HG03460 (cell line): ENCODE measurements at regions not wholly inside any gene's neighbourhood (a gene's known extent, or its start where the extent isn't known, plus 50 kb on each side); places are given as distances from the start of the nearest gene placed in this dataset.

Source experiments
- ATAC-seq: cut with Tn5 transposase; IDR thresholded peaks from one replicate; pipeline ENCODE4 v1.9.1; 2021; ENCODE audit not compliant: unreplicated experiment

- ATAC-seq, result no peak
Measured at GRCh38 chr1:177793900-177794299, 176.0 kb downstream of the SEC16B start.

- ATAC-seq, result no peak
Measured at GRCh38 chr1:177790566-177790965, 179.3 kb downstream of the SEC16B start.

GRCh38 chr1:177789956-177790355 lies 179.9 kb downstream of the SEC16B start:
- no peak for ATAC-seq

- no peak for ATAC-seq
Measured at GRCh38 chr1:177786176-177786745, 183.6 kb downstream of the SEC16B start.

GRCh38 chr1:177784936-177785335 lies 184.9 kb downstream of the SEC16B start:
- ATAC-seq, result no peak

- no peak for ATAC-seq
Measured at GRCh38 chr1:177784409-177784808, 185.4 kb downstream of the SEC16B start.

- ATAC-seq, result no peak
Measured at GRCh38 chr1:177783051-177783450, 186.8 kb downstream of the SEC16B start.

GRCh38 chr1:177780096-177780700 lies 189.7 kb downstream of the SEC16B start:
- no peak for ATAC-seq

- ATAC-seq, result no peak
Measured at GRCh38 chr1:177779166-177779965, 190.5 kb downstream of the SEC16B start.

- ATAC-seq, result no peak
Measured at GRCh38 chr1:177775924-177776323, 193.9 kb downstream of the SEC16B start.

- no peak for ATAC-seq
Measured at GRCh38 chr1:177772386-177772960, 197.4 kb downstream of the SEC16B start.

- no peak for ATAC-seq
Measured at GRCh38 chr1:177771688-177772087, 198.2 kb downstream of the SEC16B start.

GRCh38 chr1:177770096-177770495 lies 199.8 kb downstream of the SEC16B start:
- no peak for ATAC-seq

GRCh38 chr1:177755851-177756560 lies 213.9 kb downstream of the SEC16B start:
- ATAC-seq, result no peak

- no peak for ATAC-seq
Measured at GRCh38 chr1:177754603-177755002, 215.3 kb downstream of the SEC16B start.

GRCh38 chr1:177753655-177754054 lies 216.2 kb downstream of the SEC16B start:
- no peak for ATAC-seq

- ATAC-seq, result no peak
Measured at GRCh38 chr1:177748080-177748801, 221.6 kb downstream of the SEC16B start.

- ATAC-seq, result no peak
Measured at GRCh38 chr1:177746155-177746554, 223.7 kb downstream of the SEC16B start.

- ATAC-seq, result no peak
Measured at GRCh38 chr1:177744906-177745305, 225.0 kb downstream of the SEC16B start.

GRCh38 chr1:177741476-177741875 lies 228.4 kb downstream of the SEC16B start:
- ATAC-seq, result no peak

- no peak for ATAC-seq
Measured at GRCh38 chr1:177739780-177740179, 230.1 kb downstream of the SEC16B start.
